Stimulated activated effector memory CD8-positive, alpha-beta T cell treated with anti-CD3 and anti-CD28 coated beads, Interleukin-12 subunit alpha, Interleukin-12 subunit beta, amount 100 ng/mL, for 72 hours (primary cell): ENCODE measurements at regions not wholly inside any gene's neighbourhood (a gene's known extent, or its start where the extent isn't known, plus 50 kb on each side); places are given as distances from the start of the nearest gene placed in this dataset.

Experiments used
- ATAC-seq: fragments of 150-1000 bp; cut with Tn5 transposase; 2 replicates; pipeline ENCODE4 v1.10.0; 2021
- DNase-seq, 2 donors: peaks; one replicate each; pipeline ENCODE4 v3.0.0; 2021 to 2022; ENCODE audit warnings: low spot score in 2 of 2
- H3K27ac Mint-ChIP-seq: one replicate; pipeline ENCODE4 v1.8.0; 2022; ENCODE audit warnings: mild to moderate bottlenecking, mixed read lengths
- H3K36me3 Mint-ChIP-seq: one replicate; pipeline ENCODE4 v1.8.0; 2022; ENCODE audit warnings: mild to moderate bottlenecking, mixed read lengths
- H3K4me1 Mint-ChIP-seq: one replicate; pipeline ENCODE4 v1.8.0; 2022; ENCODE audit warnings: mixed read lengths
- H3K4me3 Mint-ChIP-seq: one replicate; pipeline ENCODE4 v1.8.0; 2022; ENCODE audit warnings: mild to moderate bottlenecking, mixed read lengths
- H3K9me3 Mint-ChIP-seq: one replicate; pipeline ENCODE4 v1.8.0; 2022; ENCODE audit warnings: mixed read lengths

GRCh38 chr10:59087486-59087885 lies 89.0 kb upstream of the PHYHIPL start:
- Mint-ChIP-seq H3K27ac (no peak overlapping the region), H3K36me3 (no peaks in the 10 kb centered on the region), H3K4me1 (no peaks in the 10 kb centered on the region), H3K4me3 (no peak overlapping the region), H3K9me3 (peaks cover 11% of the 10 kb centered on the region)
- DNase-seq = no peak
- ATAC-seq = no peak

GRCh38 chr10:59088912-59089573 lies 87.4 kb upstream of the PHYHIPL start:
- Mint-ChIP-seq H3K4me1 (no peaks in the 10 kb centered on the region), H3K27ac (no peak overlapping the region), H3K9me3 (peaks cover 11% of the 10 kb centered on the region), H3K4me3 (no peak overlapping the region), H3K36me3 (no peaks in the 10 kb centered on the region)
- ATAC-seq (no peak), DNase-seq (no peak)

- DNase-seq (no peak), ATAC-seq (no peak)
- Mint-ChIP-seq H3K27ac (no peak overlapping the region), H3K4me3 (no peak overlapping the region), H3K4me1 (no peaks in the 10 kb centered on the region), H3K9me3 (peaks cover 12% of the 10 kb centered on the region), H3K36me3 (no peaks in the 10 kb centered on the region)
Observed at GRCh38 chr10:59090817-59091622, 85.4 kb upstream of the PHYHIPL start.

- ATAC-seq (no peak), DNase-seq (no peak)
- Mint-ChIP-seq H3K4me1 (no peaks in the 10 kb centered on the region), H3K4me3 (no peak overlapping the region), H3K36me3 (no peaks in the 10 kb centered on the region), H3K9me3 (peaks cover 6% of the 10 kb centered on the region), H3K27ac (no peak overlapping the region)
Observed at GRCh38 chr10:59093461-59093860, 83.0 kb upstream of the PHYHIPL start.

- DNase-seq (no peak), ATAC-seq (no peak)
- Mint-ChIP-seq H3K4me3 (no peak overlapping the region), H3K9me3 (peaks cover 3% of the 10 kb centered on the region), H3K36me3 (no peaks in the 10 kb centered on the region), H3K4me1 (no peaks in the 10 kb centered on the region), H3K27ac (no peak overlapping the region)
Observed at GRCh38 chr10:59096631-59097030, 79.8 kb upstream of the PHYHIPL start.

- Mint-ChIP-seq H3K36me3 (no peaks in the 10 kb centered on the region), H3K9me3 (peaks cover 3% of the 10 kb centered on the region), H3K27ac (no peak overlapping the region), H3K4me3 (no peak overlapping the region), H3K4me1 (no peaks in the 10 kb centered on the region)
- DNase-seq (no peak), ATAC-seq (no peak)
Observed at GRCh38 chr10:59098387-59098786, 78.1 kb upstream of the PHYHIPL start.

- Mint-ChIP-seq H3K4me3 (no peak overlapping the region), H3K27ac (no peak overlapping the region), H3K36me3 (no peaks in the 10 kb centered on the region), H3K4me1 (no peaks in the 10 kb centered on the region), H3K9me3 (peaks cover 3% of the 10 kb centered on the region)
- ATAC-seq (no peak), DNase-seq (no peak)
Observed at GRCh38 chr10:59098831-59099452, 77.5 kb upstream of the PHYHIPL start.

- ATAC-seq (no peak), DNase-seq (no peak)
- Mint-ChIP-seq H3K9me3 (peaks cover 7% of the 10 kb centered on the region), H3K36me3 (no peaks in the 10 kb centered on the region), H3K27ac (no peak overlapping the region), H3K4me1 (no peaks in the 10 kb centered on the region), H3K4me3 (no peak overlapping the region)
Observed at GRCh38 chr10:59099481-59099880, 77.0 kb upstream of the PHYHIPL start.

- H3K4me3 Mint-ChIP-seq = no peak overlapping the region
- no peak for DNase-seq
- peaks cover 4% of the 10 kb centered on the region for H3K9me3 Mint-ChIP-seq
- ATAC-seq = no peak
- H3K36me3 Mint-ChIP-seq = no peaks in the 10 kb centered on the region
- H3K27ac Mint-ChIP-seq = no peak overlapping the region
- H3K4me1 Mint-ChIP-seq = no peaks in the 10 kb centered on the region
Observed at GRCh38 chr10:59102394-59102793, 74.0 kb upstream of the PHYHIPL start.

GRCh38 chr10:59104186-59104585 lies 72.3 kb upstream of the PHYHIPL start:
- H3K4me3 Mint-ChIP-seq = no peak overlapping the region
- ATAC-seq (no peak), DNase-seq (no peak)
- no peaks in the 10 kb centered on the region for H3K36me3 Mint-ChIP-seq
- no peaks in the 10 kb centered on the region for H3K4me1 Mint-ChIP-seq
- no peak overlapping the region for H3K27ac Mint-ChIP-seq
- peaks cover 4% of the 10 kb centered on the region for H3K9me3 Mint-ChIP-seq

- Mint-ChIP-seq H3K4me3 (no peak overlapping the region), H3K9me3 (peaks cover 4% of the 10 kb centered on the region), H3K27ac (no peak overlapping the region), H3K36me3 (no peaks in the 10 kb centered on the region), H3K4me1 (no peaks in the 10 kb centered on the region)
- ATAC-seq (no peak), DNase-seq (no peak)
Observed at GRCh38 chr10:59106441-59106840, 70.0 kb upstream of the PHYHIPL start.

GRCh38 chr10:59107147-59107546 lies 69.3 kb upstream of the PHYHIPL start:
- Mint-ChIP-seq H3K27ac (no peak overlapping the region), H3K9me3 (peaks cover 4% of the 10 kb centered on the region), H3K4me1 (no peaks in the 10 kb centered on the region), H3K36me3 (no peaks in the 10 kb centered on the region), H3K4me3 (no peak overlapping the region)
- DNase-seq (no peak), ATAC-seq (no peak)

GRCh38 chr10:59108296-59108870 lies 68.1 kb upstream of the PHYHIPL start:
- H3K27ac Mint-ChIP-seq = no peak overlapping the region
- DNase-seq (no peak), ATAC-seq (no peak)
- H3K4me1 Mint-ChIP-seq = no peaks in the 10 kb centered on the region
- no peaks in the 10 kb centered on the region for H3K36me3 Mint-ChIP-seq
- peaks cover 4% of the 10 kb centered on the region for H3K9me3 Mint-ChIP-seq
- no peak overlapping the region for H3K4me3 Mint-ChIP-seq

GRCh38 chr10:59108886-59109288 lies 67.6 kb upstream of the PHYHIPL start:
- DNase-seq = no peak
- ATAC-seq = no peak
- H3K9me3 Mint-ChIP-seq = peaks cover 4% of the 10 kb centered on the region
- H3K4me3 Mint-ChIP-seq = no peak overlapping the region
- H3K27ac Mint-ChIP-seq = no peak overlapping the region
- H3K36me3 Mint-ChIP-seq = no peaks in the 10 kb centered on the region
- H3K4me1 Mint-ChIP-seq = no peaks in the 10 kb centered on the region

GRCh38 chr10:59109826-59110225 lies 66.6 kb upstream of the PHYHIPL start:
- no peak for DNase-seq
- no peaks in the 10 kb centered on the region for H3K4me1 Mint-ChIP-seq
- no peaks in the 10 kb centered on the region for H3K36me3 Mint-ChIP-seq
- ATAC-seq = no peak
- H3K9me3 Mint-ChIP-seq = no peaks in the 10 kb centered on the region
- H3K4me3 Mint-ChIP-seq = no peak overlapping the region
- H3K27ac Mint-ChIP-seq = no peak overlapping the region
